GM19351 (cell line): ENCODE measurements at regions not wholly inside any gene's neighbourhood (a gene's known extent, or its start where the extent isn't known, plus 50 kb on each side); places are given as distances from the start of the nearest gene placed in this dataset.

Experiments
- ATAC-seq: cut with Tn5 transposase; IDR thresholded peaks from one replicate; pipeline ENCODE4 v1.9.1; 2021; ENCODE audit warnings: mild to moderate bottlenecking, moderate library complexity; ENCODE audit not compliant: unreplicated experiment

DNA sequence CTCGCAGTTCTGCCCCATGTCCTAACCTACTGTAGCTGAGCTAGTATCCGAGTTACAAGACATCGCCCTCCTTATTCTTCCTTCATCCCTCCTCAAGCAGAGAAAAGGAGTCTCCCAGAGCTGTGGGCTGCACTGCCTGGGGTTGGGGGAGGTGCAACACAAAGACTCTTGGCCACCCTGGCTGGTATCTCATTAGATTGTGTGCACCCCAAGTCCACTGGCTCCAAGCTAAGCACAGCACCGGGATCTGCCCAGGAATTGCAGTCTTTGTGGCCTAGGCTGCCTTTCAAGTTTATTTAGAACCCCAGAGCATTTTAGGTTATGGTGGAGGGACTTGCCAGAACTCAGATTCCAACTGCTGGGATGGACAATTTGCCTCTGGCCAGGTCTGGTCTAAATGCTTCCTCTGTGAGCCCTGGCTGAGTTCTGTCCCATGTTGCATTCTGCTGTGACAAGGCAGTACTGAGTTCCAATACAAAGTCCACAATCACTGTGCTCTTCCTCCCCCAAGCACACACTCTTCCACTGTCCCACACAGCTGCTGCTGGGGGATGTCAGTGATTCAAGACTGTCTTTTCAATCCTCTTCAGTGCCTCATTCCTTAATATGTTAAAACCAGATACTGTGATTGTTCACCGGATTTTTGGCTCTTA is 169.6 kb upstream of the CLEC14A start:
- ATAC-seq: no peak

DNA sequence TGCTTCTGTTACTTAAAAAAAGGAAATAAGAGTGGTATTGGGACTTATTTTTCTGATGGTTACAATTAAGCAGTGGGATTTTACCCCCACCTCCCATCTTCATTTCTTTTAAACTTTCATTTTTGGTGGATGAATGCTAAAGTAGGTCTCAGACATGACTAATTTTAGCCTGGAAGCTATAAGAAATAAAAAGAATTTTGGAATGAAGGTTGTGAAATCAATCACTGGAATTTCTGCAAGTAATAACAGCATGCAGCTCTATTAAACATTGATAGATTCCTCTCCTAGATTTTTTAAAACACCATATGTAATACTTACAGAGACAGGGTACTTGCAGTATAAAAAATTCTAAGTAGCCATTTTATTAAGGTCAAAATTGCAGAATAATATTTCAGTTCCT is 164.2 kb upstream of the CLEC14A start:
- ATAC-seq: no peak

DNA sequence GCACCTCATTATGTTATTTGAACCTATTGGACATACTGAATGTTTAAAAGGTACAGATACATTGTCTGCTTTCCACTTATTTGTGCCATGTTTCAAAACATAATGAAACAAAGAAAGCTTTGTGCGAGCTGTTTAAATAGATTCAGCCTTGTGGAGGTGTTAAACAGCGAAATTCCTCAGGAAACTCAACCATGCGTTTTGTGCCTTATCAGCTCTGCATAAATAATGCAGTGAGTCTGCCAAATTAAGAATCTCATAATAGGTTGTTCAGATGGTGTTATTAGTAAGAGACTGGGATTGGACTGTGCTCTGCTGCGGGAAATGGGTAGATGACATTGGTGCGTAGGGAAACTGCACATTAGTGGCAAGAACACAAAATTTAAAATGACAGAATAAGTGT is 163.7 kb upstream of the CLEC14A start:
- no peak for ATAC-seq

DNA sequence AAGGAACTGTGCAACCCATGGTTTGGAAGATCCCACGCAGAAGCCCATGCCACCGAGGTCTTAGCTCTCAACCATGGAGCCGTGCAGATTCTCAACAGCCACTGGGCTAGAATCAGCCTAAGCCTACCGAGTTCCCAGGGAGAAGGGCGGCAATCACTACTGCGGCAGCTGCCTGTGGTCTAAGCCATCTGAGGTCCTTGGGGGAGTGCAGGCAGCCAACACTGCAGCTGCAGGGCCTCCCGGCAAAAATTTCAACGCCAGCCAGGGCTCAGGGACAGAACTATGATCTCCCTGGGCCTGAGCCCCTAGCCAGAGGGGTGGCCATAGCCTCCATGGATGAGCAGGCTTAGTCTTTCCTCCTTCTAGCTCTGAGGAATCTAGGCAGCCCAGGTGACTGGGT is 156.8 kb upstream of the CLEC14A start:
- no peak for ATAC-seq

DNA sequence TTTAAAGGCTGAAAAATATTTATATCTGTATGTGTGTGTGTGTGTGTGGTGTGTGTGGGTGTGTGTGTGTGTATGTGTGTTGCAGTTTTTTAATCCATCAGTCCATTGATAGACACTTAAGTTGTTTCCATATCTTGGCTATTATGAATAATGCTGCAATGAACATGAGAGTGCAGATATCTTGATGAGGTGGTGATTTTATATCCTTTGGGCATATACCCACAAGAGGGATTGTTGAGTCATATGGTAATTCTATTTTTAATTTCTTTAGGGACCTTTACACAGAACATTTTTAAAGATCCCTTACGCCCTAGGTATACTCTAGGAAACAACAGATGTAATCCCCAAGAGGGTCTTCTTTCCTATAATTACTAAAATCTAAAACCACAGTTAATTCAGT is 154.5 kb upstream of the CLEC14A start:
- ATAC-seq: no peak

DNA sequence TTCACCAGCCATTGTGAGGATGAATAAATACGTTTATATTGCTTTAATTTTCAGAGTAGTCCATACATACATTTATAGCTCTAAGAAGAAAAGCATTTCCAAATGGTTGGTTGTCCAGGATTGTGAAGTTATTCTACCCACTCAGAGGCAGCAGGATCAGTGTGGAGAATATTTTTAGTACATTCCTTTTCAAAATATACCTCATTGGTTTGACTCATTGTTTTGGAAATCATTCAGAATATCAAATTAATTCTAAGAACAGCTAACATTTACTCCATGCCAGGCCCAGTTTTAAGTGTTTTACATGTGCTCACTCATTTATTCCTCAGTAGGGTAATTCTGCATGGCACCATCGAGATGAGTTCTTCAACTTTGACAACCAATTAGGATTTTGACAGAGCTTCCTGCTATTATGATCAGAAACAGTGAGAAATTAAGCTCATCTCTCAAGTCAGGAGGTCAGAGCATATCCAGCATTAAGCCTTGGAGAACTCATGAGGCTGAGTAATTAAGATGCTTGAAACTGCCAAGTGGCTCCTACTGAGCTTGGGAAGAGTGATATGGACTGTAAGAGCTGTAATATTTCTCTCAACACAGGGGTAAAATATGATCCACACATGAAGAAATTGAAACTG is 153.3 kb upstream of the CLEC14A start:
- no peak for ATAC-seq

DNA sequence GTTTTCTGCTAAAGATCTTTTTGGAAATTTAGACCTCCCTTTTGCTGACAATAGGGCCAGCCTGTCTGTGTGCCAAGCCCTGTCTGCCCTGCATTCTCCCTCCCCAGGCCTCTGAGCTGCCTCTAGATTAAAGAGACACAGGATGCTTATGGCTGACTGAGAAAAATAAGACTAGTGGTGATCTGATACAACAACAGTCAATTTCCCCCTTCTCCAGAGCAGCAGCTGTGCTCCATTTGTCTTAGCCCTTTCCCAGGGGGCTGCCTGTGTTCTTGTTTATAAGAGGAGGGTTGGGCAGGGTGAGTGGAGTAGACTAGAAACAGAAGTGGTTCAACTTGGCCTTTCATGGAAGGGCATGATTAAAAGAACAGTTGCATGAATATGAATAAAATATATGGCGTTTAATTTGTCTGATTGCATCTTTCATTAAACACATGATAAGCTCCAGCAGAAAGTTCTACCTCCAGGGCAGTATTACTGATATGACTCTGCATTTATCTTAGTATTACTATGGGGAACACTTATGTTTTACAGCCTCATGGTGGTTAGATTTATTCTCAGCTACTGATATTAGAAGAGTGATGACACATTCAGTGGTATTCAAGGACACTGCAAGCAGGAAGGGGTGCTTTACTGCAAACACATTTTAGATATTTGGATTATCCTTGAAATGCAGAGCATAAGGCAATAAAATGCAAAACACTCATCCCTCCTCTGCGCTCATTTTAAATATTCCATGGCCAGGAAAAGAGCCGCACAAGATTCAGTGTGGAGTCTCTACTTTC is 150.2 kb upstream of the CLEC14A start:
- ATAC-seq: no peak

DNA sequence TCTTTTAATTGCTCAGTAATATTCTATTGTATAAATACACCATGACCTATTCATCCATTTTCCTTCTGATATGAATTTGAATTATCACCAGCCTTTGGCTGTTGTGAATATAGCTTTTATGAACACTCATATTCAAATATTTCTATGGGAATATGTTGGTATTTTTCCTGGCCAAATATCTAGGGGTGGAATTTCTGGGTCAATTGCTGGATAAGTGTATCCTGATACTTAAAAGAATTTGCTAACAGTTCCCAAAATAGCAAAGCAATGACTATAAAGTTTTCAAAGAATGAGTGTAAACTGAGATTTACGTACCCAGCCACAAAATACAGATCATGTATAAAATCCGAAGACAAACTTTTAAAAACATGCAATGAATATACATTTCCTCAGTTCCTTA is 148.7 kb upstream of the CLEC14A start:
- ATAC-seq: no peak

DNA sequence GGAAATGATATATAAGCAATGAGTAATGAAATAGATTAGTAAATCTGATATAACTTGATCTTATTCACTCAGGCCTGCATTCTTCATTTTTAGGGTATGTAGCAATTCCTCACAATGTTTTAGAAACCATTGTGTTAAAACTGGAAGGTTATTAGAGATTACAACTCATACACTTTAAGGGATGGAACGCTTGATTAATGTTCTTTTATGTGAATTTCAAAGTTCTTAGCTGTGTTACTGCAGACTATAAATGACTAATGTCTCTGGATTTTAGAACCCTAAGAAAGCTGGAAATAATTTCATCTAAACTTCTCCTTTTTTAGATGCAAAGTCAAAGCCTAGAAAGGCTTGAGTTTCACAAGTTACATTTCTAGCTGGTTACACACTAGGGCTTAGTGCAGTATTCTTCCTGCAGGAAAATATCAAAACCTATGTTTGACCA is 148.2 kb upstream of the CLEC14A start:
- ATAC-seq: no peak

DNA sequence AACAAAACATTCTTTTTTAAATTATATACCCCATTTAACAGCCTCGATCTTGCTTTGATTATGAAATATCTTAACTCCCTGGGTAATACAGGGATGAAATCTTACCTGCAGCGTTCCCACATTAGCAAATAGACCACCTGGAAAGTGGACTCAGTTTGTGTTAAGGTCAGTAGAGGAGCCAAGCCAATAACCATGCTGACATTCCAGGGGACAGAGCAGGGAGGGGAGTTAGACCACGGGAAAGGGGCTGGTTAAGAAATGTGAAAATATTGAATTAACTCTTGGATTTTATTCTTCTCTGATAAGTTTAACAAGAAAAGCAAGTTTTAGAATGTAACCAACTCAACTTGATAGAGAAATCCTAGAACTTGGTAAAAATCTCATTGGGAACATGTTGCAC is 144.9 kb upstream of the CLEC14A start:
- ATAC-seq: no peak

DNA sequence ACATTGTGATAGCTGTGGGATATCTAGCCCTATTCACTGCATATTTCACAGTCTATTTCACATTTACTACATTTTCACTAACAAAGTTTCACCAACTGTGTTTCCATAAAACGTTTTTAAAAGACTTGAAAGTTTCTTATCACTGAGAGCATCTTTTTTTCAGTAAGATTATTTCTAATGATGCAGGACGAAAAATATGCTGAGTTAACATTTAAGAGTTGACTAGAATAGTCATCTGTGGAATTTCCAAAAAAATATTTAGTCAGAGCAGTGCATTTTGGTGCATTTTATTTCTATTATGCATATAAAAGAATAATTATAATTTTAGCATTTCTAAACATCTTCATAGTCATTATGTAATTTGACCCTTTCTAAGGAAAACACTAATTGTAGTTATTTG is 143.8 kb upstream of the CLEC14A start:
- ATAC-seq: no peak

DNA sequence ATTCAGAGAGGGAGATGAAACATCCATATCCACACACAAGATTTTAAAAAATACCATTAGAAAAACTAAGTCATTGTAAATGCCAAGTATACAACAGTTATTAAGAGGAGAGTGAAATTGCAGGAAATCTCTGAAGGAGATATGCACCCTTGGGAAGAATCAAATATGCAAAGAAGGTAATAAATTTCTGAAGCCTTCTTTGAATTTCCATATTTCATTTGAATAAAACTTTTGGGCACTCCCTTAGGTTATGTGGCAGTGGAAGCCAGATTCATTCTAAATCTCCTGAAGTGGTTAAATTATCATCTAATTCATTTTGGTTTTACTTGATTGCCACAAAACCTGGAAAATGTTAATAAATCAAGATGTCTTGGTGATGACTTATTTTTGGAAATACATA is 138.9 kb upstream of the CLEC14A start:
- ATAC-seq: no peak

DNA sequence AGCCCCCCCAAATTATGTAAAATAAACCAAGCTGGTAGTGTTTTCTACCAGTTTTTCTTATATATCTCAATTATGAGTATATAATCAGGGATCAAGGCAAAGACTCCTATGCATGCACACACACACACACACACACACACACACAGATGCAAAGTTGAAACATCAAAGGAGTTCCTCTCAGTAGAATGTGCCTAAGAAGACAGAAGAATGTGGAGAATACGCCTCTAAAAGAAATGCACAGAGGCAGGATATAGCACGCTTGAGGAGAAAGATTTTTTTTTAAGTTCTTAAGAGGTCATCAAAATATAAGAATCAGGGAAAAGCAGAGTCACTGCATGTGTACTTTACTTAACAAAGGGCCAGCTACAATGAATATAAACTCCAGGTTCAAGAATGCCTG is 138.2 kb upstream of the CLEC14A start:
- ATAC-seq: no peak

DNA sequence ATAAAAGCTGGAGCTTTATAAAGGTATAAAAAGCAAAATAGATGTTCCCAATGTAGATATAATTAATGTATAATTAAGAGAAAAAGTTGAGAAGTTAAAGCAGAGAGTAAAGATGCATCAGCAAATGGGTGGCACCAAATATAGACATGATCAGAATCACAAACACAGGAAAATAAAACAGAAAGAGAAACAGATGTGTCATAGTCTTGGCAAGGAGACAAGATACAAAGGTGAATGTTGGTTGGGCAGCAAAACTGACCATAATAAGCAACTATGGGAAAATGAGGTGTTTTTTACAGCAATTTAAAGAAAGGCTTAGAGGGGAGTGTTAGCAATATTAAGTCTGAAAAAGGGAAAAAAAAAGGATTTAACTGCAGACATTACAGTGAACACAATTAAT is 135.4 kb upstream of the CLEC14A start:
- no peak for ATAC-seq

DNA sequence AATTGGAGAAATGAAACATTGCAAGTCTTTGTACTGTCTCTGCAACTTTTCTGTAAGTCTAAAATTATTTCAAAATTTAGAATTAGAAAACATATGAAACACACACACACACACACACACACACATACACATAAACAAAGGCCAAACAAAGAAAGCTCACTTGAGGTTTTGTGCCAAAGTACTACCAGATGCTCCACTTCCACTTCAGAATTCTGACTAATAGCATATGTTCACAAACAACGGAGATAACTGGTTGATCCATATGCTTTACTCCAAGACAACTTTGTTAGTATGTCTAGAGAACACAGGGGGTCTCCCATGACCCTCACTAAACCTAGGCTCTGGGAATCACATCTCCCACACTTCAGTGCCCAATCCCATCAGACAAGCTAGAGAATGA is 133.8 kb upstream of the CLEC14A start:
- ATAC-seq: no peak

DNA sequence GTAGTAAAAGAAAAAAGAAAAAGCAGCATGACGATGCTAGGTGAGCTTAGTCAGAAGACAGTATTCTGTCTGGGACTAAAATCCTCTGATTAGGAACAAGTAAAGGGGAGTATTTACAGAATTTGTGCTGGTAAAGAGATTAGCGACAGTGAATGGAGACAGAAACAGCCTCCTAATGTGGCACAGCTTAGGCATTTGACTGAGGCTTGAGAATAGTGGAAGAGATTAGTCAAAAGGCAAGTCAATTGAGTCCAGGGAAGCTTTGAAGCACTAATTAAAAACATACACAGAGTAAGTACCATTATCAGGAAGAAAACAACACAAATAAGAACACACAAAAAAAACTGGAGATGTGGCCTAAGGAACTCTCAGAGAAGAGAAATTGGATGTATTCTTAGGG is 131.9 kb upstream of the CLEC14A start:
- ATAC-seq: no peak

DNA sequence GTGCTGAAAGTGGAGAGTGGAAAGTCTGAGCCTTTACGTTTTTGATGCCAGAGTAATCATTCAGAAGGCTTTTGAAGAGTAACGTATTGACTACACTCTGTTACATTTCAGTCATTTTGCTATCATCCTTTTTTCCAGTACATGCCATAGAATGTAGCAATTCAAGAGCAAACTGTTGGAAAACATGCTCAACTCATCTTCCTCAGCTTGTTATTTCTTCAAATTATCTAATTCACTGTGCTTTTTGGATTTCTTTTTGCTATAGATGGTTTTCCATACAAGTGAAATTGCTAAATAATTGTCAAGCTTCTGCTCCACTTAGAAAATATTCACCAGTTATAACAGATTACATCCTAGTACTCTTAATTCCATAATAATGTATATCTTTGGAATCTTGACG is 129.9 kb upstream of the CLEC14A start:
- ATAC-seq: no peak

DNA sequence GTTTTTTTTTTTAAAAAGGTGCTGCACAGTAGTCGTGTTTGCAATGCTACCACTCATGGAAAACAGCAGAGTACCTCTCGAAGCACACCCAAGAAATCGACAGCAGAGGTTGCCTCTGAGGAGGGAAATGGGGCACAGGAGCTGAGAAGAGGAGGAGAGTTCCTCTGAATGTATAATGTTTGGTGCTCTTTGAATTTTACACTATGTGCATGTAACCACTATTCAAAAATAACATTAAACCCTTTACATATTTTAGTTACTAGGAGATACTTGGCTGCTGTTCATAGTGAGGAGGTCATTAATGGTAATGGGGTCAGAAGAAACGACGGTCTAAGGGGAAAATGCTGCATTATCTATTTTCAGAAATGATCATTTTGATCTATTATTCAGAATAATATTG is 129.4 kb upstream of the CLEC14A start:
- ATAC-seq: no peak

DNA sequence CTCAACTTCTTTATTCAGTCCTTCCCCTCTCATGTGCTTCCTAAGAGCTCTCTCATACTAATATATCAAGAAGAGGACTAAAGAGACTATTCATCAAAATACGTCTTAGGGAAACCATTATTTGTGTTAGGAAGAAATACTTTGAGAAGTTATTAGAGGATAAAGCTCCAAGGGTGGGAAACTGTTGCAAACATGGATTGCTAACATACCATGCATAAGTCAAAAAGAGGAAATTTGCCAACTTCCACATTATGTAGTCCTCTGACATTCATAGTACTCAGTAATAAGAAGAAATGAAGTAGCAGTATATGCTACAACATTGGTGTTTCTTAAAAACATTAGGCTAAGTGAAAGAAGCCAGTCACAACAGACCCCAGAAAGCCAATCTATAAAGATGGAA is 128.8 kb upstream of the CLEC14A start:
- ATAC-seq: no peak

DNA sequence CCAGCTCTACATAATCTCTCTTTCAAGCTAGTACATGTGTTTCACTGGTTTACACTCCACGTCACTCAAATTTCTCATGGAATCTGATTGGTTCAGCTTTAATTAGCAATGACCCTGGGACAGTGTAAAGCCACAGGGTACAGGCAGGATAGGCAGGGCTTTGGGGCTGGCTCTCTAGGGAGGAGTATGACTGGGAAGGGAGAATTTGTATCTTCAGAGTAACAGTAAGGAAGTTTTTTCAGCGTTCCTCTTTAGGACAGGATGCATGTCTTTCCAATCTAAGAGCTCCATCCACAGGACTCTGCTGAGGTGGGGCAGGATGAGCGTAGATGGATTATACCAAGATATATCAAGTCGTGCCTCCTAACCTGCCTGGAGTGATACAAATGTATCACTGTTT is 112.0 kb upstream of the CLEC14A start:
- no peak for ATAC-seq

DNA sequence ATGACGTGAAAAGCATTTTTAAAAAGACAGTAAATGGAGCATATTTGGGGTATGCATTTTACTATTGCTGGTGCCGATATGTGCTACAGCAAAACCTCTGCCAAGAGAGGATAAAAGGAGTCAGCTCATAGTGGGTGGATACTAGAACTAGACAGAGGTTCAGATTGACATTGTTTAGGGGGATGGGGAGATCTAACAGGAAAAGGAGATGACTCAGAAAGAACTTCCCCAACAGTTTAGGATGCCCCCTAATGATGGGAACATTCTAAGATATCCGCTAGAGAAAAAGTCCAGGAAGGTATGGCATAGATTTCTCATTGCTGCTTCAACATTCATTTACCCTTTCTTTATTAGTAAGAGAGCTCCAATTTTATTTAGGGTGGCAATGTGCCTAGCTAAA is 110.5 kb upstream of the CLEC14A start:
- no peak for ATAC-seq

DNA sequence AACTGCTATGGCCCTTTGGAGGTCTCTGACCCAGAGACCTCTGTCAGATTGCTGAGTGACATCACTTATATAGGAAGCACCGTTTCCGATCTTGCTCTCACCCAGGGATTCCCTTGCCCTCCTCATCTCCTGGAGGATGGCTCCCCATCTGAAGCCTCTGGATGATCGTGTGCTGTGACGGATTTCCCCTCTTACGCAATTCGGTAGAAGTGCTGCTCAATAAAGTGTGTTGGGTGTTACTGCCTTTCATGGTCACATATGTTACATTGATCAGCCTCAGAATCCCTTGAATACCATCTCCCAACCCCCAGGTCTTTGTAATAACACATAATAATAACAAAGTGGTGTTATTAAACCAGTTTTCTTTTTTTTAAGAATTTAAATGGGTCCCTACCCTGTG is 107.3 kb upstream of the CLEC14A start:
- ATAC-seq: no peak
